Activated CD4-positive, alpha-beta memory T cell treated with anti-CD3 and anti-CD28 coated beads, Interleukin-2, amount 10 ng/mL, durations not matched to agents 7 days and 5 days (primary cell): ENCODE measurements at regions not wholly inside any gene's neighbourhood (a gene's known extent, or its start where the extent isn't known, plus 50 kb on each side); places are given as distances from the start of the nearest gene placed in this dataset.

Experiments used
- CTCF ChIA-PET: fragments of 350-600 bp; sonication (Branson Sonifier 250); formaldehyde crosslinking; loops from one replicate; lab custom pipeline; 2021; ENCODE audit warnings: antibody characterized with exemption, inconsistent platforms; lab: Charles Lee
- POLR2A ChIA-PET: fragments of 350-600 bp; sonication (Branson Sonifier 250); formaldehyde crosslinking; loops from one replicate; lab custom pipeline; 2021; ENCODE audit warnings: antibody characterized with exemption; lab: Charles Lee
- DNase-seq: peaks from one replicate; pipeline ENCODE4 v3.0.0-alpha.2; 2020
- H3K27ac Mint-ChIP-seq: one replicate; pipeline ENCODE4 v1.8.0; 2021; ENCODE audit warnings: mild to moderate bottlenecking, mixed read lengths
- H3K27me3 Mint-ChIP-seq: one replicate; pipeline ENCODE4 v1.8.0; 2021; ENCODE audit warnings: mixed read lengths
- H3K36me3 Mint-ChIP-seq: one replicate; pipeline ENCODE4 v1.8.0; 2021; ENCODE audit warnings: low read depth, mixed read lengths
- H3K4me1 Mint-ChIP-seq: one replicate; pipeline ENCODE4 v1.8.0; 2021; ENCODE audit warnings: mixed read lengths
- H3K4me3 Mint-ChIP-seq: one replicate; pipeline ENCODE4 v1.8.0; 2021; ENCODE audit warnings: mild to moderate bottlenecking, mixed read lengths
- H3K9me3 Mint-ChIP-seq: one replicate; pipeline ENCODE4 v1.8.0; 2021; ENCODE audit warnings: mixed read lengths

DNA sequence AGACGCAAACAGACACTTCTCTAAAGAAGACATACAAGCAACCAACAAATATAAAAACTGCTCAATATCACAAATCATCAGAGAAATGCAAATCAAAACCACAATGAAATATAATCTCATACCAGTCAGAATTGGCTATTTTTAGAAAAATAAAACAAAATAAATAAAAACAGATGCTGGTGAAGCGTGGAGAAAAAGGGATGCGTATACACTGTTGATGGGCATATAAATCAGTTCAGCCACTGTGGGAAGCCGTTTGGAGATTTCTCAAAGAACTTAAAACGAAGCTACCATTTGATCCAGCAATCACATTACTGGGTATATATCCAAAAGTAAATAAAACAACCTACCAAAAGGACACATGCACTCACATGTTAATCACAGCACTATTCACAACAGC is 206.2 kb downstream of the HNMT start:
- H3K27ac Mint-ChIP-seq: no peak overlapping the region
- POLR2A ChIA-PET: no interaction called here
- DNase-seq: no peak
- peaks cover 2% of the 10 kb centered on the region for H3K9me3 Mint-ChIP-seq
- no peaks in the 10 kb centered on the region for H3K27me3 Mint-ChIP-seq
- no peaks in the 10 kb centered on the region for H3K4me1 Mint-ChIP-seq
- CTCF ChIA-PET: no interaction called here
- no peaks in the 10 kb centered on the region for H3K36me3 Mint-ChIP-seq
- no peak overlapping the region for H3K4me3 Mint-ChIP-seq

GRCh38 chr2:138171244-138171643 is 207.0 kb downstream of the HNMT start:
- no peak for DNase-seq
- Mint-ChIP-seq H3K4me3 (no peak overlapping the region), H3K36me3 (no peaks in the 10 kb centered on the region), H3K27ac (no peak overlapping the region), H3K9me3 (peaks cover 2% of the 10 kb centered on the region), H3K27me3 (no peaks in the 10 kb centered on the region), H3K4me1 (no peaks in the 10 kb centered on the region)
- CTCF ChIA-PET: no interaction called here
- POLR2A ChIA-PET: no interaction called here

DNA sequence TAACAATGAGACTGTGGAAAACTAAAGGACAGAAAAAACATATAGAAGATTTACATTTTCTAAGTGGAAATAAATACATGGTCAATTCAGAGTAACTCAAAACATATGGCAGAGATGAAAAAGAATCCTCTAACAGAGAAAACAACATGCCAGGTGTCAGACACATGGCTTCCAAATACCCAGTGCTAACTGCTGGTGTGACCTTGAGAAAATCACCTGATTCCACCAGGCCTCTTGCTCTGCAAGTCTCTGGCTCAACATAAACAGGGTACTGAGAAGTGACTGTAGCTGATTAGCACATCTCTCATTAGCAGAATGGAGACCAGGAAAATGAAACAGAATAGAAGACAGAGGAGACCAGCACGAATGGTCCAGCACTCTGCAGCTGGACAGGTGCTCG is 210.8 kb downstream of the HNMT start:
- CTCF ChIA-PET: no interaction called here
- POLR2A ChIA-PET: no interaction called here
- no peak for DNase-seq
- no peaks in the 10 kb centered on the region for H3K27me3 Mint-ChIP-seq
- H3K9me3 Mint-ChIP-seq: no peaks in the 10 kb centered on the region
- no peaks in the 10 kb centered on the region for H3K36me3 Mint-ChIP-seq
- no peak overlapping the region for H3K27ac Mint-ChIP-seq
- H3K4me3 Mint-ChIP-seq: no peak overlapping the region
- H3K4me1 Mint-ChIP-seq: no peaks in the 10 kb centered on the region

GRCh38 chr2:138176862-138177439 is 212.7 kb downstream of the HNMT start:
- H3K27ac Mint-ChIP-seq: no peak overlapping the region
- no peaks in the 10 kb centered on the region for H3K27me3 Mint-ChIP-seq
- ChIA-PET CTCF (no interaction called here), POLR2A (no interaction called here)
- H3K9me3 Mint-ChIP-seq: no peaks in the 10 kb centered on the region
- no peaks in the 10 kb centered on the region for H3K4me1 Mint-ChIP-seq
- DNase-seq: no peak
- no peak overlapping the region for H3K4me3 Mint-ChIP-seq
- H3K36me3 Mint-ChIP-seq: no peaks in the 10 kb centered on the region

- CTCF ChIA-PET: no interaction called here
- H3K4me3 Mint-ChIP-seq: no peak overlapping the region
Observed at GRCh38 chr2:138177693-138178092, 213.4 kb downstream of the HNMT start.

GRCh38 chr2:138180692-138181386 is 216.6 kb downstream of the HNMT start:
- Mint-ChIP-seq H3K4me3 (no peak overlapping the region), H3K27ac (no peak overlapping the region), H3K9me3 (no peaks in the 10 kb centered on the region), H3K4me1 (no peaks in the 10 kb centered on the region), H3K27me3 (no peaks in the 10 kb centered on the region), H3K36me3 (no peaks in the 10 kb centered on the region)
- ChIA-PET POLR2A (no interaction called here), CTCF (no interaction called here)
- DNase-seq: no peak

More at GRCh38 chr2:138177693-138178092, 213.4 kb downstream of the HNMT start:
- no peak for DNase-seq
- POLR2A ChIA-PET: no interaction called here
- Mint-ChIP-seq H3K27ac (no peak overlapping the region), H3K27me3 (no peaks in the 10 kb centered on the region), H3K9me3 (no peaks in the 10 kb centered on the region), H3K36me3 (no peaks in the 10 kb centered on the region), H3K4me1 (no peaks in the 10 kb centered on the region)

DNA sequence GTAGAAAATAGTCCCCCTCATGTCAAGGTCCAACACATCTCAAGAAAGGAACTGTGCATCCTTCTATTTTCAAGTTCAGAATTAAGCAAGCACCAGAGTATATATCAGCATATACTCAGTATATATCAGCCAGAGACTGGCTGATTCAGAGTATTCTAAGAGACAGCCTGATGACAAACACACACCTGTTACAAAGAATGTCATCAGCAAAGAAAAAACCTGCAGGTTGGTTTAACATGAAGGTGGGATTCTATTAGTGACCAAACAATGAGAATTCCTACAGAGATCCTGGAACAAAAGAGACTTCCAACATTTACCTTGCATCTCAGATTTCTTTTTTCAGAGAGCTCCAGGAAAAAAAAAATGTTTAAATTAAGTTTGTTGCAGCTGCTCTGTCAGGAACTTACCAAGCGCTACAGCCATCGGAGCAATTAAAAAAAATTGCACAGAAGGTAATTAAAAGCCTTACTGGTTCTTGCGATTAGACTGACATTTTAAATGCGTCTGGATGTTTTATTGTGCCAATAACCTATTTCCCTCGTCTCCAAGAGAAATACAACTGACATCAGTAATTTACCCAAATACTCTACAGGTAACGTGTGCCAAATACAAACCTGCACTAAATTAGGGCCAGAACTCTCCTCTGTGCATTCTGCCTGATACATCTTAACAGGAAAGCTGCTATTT is 218.1 kb downstream of the HNMT start:
- POLR2A ChIA-PET: no interaction called here

GRCh38 chr2:138182937-138183312 is 218.7 kb downstream of the HNMT start:
- CTCF ChIA-PET: no interaction called here
- no peak for DNase-seq
- no peak overlapping the region for H3K27ac Mint-ChIP-seq
- no peaks in the 10 kb centered on the region for H3K36me3 Mint-ChIP-seq
- H3K9me3 Mint-ChIP-seq: no peaks in the 10 kb centered on the region
- H3K4me1 Mint-ChIP-seq: no peaks in the 10 kb centered on the region
- no peaks in the 10 kb centered on the region for H3K27me3 Mint-ChIP-seq
- H3K4me3 Mint-ChIP-seq: no peak overlapping the region
- POLR2A ChIA-PET: no interaction called here

More for the DNA sequence above, 218.1 kb downstream of the HNMT start:
- CTCF ChIA-PET: no interaction called here
- no peak overlapping the region for H3K27ac Mint-ChIP-seq
- no peak for DNase-seq
- no peak overlapping the region for H3K4me3 Mint-ChIP-seq
- H3K27me3 Mint-ChIP-seq: no peaks in the 10 kb centered on the region
- no peaks in the 10 kb centered on the region for H3K4me1 Mint-ChIP-seq
- no peaks in the 10 kb centered on the region for H3K36me3 Mint-ChIP-seq
- H3K9me3 Mint-ChIP-seq: no peaks in the 10 kb centered on the region

DNA sequence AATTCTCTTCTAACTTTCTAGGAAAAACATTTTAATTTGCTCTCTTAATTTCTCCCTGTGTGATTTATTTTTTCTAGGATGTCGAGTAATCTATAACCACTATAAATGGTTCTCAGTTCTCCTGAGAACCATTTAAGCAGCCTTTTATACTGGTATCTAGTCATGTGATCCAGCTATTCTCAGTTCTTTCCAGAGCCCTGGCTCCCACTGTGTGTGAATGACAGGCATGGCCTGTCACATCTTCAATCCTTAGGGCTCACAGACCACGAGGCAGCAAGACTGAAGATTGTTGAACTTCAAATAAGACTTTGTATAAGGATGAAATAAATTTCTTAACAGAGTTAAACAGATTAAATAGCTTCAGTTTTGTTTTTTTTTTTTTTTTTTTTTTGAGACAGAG is 219.4 kb downstream of the HNMT start:
- POLR2A ChIA-PET: no interaction called here
- Mint-ChIP-seq H3K4me3 (no peak overlapping the region), H3K27ac (no peak overlapping the region)

GRCh38 chr2:138184428-138184827 is 220.2 kb downstream of the HNMT start:
- H3K4me1 Mint-ChIP-seq: no peaks in the 10 kb centered on the region
- POLR2A ChIA-PET: no interaction called here
- CTCF ChIA-PET: no interaction called here
- no peak for DNase-seq
- no peak overlapping the region for H3K27ac Mint-ChIP-seq
- H3K9me3 Mint-ChIP-seq: no peaks in the 10 kb centered on the region
- no peaks in the 10 kb centered on the region for H3K27me3 Mint-ChIP-seq
- no peaks in the 10 kb centered on the region for H3K36me3 Mint-ChIP-seq
- no peak overlapping the region for H3K4me3 Mint-ChIP-seq

More for the DNA sequence above, 219.4 kb downstream of the HNMT start:
- H3K4me1 Mint-ChIP-seq: no peaks in the 10 kb centered on the region
- no peaks in the 10 kb centered on the region for H3K9me3 Mint-ChIP-seq
- no peaks in the 10 kb centered on the region for H3K36me3 Mint-ChIP-seq
- no peaks in the 10 kb centered on the region for H3K27me3 Mint-ChIP-seq
- CTCF ChIA-PET: no interaction called here
- no peak for DNase-seq

- ChIA-PET CTCF (no interaction called here), POLR2A (no interaction called here)
- DNase-seq: no peak
- H3K9me3 Mint-ChIP-seq: peaks cover 3% of the 10 kb centered on the region
- H3K4me1 Mint-ChIP-seq: no peaks in the 10 kb centered on the region
- no peak overlapping the region for H3K4me3 Mint-ChIP-seq
- no peaks in the 10 kb centered on the region for H3K36me3 Mint-ChIP-seq
- no peak overlapping the region for H3K27ac Mint-ChIP-seq
- no peaks in the 10 kb centered on the region for H3K27me3 Mint-ChIP-seq
Observed at GRCh38 chr2:138185827-138186226, 221.6 kb downstream of the HNMT start.

- H3K27me3 Mint-ChIP-seq: no peaks in the 10 kb centered on the region
- CTCF ChIA-PET: no interaction called here
- POLR2A ChIA-PET: no interaction called here
- H3K4me1 Mint-ChIP-seq: no peaks in the 10 kb centered on the region
- no peak for DNase-seq
- H3K9me3 Mint-ChIP-seq: peaks cover 3% of the 10 kb centered on the region
- H3K4me3 Mint-ChIP-seq: no peak overlapping the region
- H3K36me3 Mint-ChIP-seq: no peaks in the 10 kb centered on the region
- no peak overlapping the region for H3K27ac Mint-ChIP-seq
Observed at GRCh38 chr2:138187221-138187620, 222.9 kb downstream of the HNMT start.

DNA sequence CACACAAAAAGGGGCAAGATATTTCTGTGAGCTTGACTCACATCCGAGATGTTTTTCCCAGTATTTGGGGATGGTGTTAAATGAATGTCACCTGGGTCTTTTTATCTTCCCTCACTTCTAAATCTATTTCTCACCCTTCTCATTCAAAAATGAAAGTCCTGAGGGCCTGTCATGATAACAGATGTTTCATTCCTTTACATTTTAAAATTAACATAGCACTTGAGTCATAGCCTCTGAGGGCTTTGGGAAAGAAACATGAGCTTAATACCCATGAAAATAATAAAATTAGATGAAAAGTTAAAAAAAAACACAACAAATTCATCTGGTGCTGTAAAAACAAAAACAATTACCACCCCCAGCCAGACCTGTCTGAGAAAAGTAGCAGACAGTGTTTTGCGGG is 226.7 kb downstream of the HNMT start:
- ChIA-PET CTCF (no interaction called here), POLR2A (no interaction called here)
- no peaks in the 10 kb centered on the region for H3K36me3 Mint-ChIP-seq
- peaks cover 3% of the 10 kb centered on the region for H3K9me3 Mint-ChIP-seq
- H3K4me1 Mint-ChIP-seq: no peaks in the 10 kb centered on the region
- no peaks in the 10 kb centered on the region for H3K27me3 Mint-ChIP-seq
- DNase-seq: no peak
- no peak overlapping the region for H3K27ac Mint-ChIP-seq
- no peak overlapping the region for H3K4me3 Mint-ChIP-seq
